HPDE6-E6E7 (cell line): ENCODE measurements at regions not wholly inside any gene's neighbourhood (a gene's known extent, or its start where the extent isn't known, plus 50 kb on each side); places are given as distances from the start of the nearest gene placed in this dataset.
"Not testable (repeated sequence)": the region's sequence is repeated elsewhere in the genome, so short reads cannot be mapped to it uniquely, and the experiment has no call there.

ENCODE experiments used
- DNase-seq: peaks from one replicate; pipeline ENCODE4 v3.0.0; 2011; ENCODE audit warnings: missing footprints; ENCODE audit errors: extremely low spot score

- DNase-seq, result not testable (repeated sequence)
Measured at GRCh38 chrX:9377216-9377615, 87.6 kb upstream of the TBL1X start.

- DNase-seq, result peak; percentile 12
Measured at GRCh38 chrX:9378980-9379696, 85.7 kb upstream of the TBL1X start.

DNA sequence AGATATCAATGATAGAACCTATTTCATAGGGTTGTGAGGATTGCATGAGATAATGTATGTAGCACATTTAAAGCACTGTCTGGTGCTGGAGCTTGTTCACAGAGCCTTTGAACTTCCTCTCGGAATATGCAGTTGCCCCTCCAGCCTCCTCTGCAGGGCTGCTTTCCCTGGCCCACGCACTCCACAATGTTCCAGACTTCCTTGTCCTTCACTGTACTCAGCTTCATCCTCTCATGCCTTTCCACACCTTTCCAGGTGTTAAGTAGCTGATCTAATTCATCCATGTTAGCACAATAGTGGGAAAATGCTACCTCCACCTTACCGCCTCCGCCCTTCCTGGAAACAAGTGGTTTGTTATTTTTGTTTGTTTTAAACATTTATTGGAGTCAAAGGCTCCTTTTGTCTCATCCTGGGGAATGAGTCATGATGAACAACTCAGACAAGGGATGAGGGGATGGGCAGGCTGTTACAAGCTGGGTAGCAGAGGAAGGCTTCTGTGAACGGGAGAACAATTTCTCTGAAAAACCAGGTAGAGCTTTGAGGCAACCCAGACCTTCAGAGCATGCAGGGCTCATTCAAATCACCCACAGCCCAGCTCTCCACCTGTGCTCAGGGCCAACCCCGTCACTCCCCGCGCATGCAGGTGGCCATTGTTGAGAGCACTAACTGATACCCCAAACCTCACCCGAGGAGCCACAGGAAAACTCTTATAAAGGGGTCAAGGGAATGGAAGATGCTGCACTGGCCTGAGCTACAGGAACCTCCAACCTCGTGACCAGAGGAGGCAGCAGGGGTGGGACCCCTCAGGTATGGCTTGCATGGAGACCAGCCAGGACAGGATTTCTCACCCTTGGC lies 84.9 kb upstream of the TBL1X start:
- peak; percentile 79 for DNase-seq

DNA sequence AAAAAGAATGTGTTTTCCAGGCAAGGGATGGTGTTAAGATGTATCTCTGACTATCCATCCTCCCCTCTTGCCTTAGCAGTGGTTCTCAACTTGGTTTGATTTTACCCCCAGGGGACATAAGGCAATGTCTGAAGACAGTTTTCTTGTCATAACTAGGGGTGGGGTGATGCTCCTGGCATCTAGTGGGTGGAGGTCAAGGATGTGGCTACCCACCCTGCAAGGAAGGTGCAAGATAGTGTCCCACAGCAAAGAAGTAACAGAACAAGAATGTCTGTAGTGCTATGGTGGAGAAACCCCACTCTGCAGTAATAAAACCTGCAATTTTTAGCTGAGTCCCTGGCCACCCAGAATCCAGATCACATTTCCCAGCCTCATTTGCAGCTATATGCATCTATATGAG lies 81.2 kb upstream of the TBL1X start:
- DNase-seq, result no peak

GRCh38 chrX:9388450-9388849 lies 76.4 kb upstream of the TBL1X start:
- no peak for DNase-seq

DNA sequence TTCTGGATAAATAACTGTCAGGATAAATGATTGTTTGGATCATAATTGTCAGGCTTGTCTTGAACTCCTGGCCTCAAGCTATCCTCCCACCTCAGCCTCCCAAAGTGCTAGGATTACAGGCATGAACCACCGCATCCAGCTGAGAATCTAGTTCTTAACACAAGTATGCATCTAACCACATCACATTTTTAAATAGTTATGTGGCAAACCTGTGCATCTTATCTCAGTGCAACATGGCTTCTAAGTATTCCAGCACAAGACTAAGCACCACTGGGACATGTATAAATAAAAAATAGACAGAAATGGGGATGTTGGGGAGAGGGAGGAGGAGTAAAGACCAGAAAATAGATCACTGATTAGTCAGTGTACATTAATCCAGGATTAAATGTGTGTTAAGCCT lies 74.7 kb upstream of the TBL1X start:
- no peak for DNase-seq

GRCh38 chrX:9390693-9391368 lies 74.0 kb upstream of the TBL1X start:
- DNase-seq, result no peak

DNA sequence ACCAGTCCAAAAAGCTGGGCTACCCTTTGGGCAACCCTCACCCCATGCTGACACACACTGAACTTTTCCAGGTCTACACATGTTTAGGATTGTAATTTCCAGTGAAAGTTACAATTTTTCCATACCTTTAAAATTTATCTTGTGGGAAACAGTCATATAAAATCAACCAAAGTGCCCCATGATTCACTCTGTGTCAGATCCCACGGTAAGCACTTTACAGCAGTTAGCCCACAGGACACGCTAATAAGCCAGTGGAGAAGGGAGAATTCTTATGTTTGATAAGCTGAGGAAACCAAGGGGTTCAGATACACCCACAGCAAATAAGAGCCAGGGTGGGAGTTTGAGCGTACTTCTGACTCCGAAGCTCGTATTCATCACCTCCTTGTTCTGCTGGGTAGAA lies 72.4 kb upstream of the TBL1X start:
- DNase-seq, result no peak

- DNase-seq, result no peak
Measured at GRCh38 chrX:9393571-9393970, 71.3 kb upstream of the TBL1X start.

- DNase-seq, result no peak
Measured at GRCh38 chrX:9394212-9394611, 70.6 kb upstream of the TBL1X start.

GRCh38 chrX:9396930-9397329 lies 67.9 kb upstream of the TBL1X start:
- DNase-seq, result no peak

- no peak for DNase-seq
Measured at GRCh38 chrX:9401051-9401450, 63.8 kb upstream of the TBL1X start.

DNA sequence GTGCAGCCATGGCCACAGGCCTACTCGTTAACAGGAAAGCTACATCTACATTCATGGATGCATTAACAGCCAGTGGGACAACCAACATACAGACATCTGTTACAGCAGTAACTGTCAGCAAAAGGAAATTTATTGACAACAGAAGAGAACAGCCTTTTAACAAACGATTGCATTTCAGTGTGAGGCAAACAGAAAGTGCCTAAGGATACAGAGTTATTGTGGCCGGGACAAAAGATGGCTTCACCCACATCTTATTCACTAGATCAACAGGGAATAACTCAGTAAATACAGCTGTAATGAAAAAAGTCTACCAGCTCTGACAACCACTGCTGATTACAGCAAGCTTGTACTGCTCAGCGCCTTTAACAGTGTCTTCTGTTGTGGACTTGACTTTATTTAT lies 61.5 kb upstream of the TBL1X start:
- DNase-seq, result no peak

DNA sequence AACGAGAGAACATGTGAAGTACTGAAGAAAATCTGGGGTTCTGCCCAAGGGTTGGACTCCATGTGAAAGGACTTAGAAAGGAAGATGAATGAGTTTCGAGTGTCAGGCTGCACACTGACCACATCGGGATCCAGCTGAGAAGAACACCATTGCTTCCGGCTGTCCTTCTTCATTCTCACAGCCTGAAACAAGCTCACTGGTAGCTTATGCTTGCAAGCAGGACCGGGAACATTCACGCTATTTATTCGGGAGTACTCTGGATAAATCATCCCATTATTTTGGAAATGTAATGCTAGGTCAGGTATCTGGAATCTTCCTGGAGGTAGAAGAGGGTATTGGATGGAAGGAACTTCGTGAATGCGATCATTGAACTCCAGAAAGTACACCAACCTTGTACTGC lies 59.2 kb upstream of the TBL1X start:
- not testable (repeated sequence) for DNase-seq

DNA sequence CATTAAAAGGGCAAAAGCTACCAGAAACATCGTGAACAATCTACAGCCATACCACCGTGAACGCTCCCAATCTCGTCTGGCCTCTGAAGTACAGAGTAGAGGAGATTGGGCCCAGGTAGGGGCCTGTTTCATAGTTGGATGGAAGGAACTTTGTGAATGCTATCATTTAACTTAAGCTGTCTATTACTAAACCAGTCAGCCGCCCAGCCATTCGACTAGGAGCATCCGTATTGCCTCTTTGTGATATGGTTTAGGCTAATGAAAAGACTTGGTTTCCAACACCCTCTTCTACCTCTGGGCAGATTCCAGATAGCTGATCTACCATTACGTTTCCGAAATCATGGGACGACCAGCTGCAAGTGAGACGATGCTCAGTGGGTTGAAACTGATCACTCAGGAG lies 54.0 kb upstream of the TBL1X start:
- DNase-seq, result not testable (repeated sequence)

DNA sequence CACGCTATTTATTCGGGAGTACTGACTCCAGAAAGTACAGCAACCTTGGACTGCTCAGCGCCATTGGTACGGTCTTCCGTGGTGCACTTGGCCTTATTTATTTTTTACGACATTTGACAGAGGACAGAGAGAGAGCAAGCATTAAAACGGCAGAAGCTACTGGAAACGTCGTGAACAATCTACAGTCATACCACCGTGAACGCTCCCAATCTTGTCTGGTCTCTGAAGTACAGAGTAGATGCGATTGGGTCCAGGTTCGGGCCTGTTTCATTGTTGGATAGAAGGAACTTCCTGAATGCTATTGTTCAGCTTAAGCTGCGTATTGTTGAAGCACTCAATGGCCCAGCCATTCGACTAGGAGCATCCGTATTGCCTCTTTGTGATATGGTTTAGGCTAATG lies 53.2 kb upstream of the TBL1X start:
- not testable (repeated sequence) for DNase-seq

- no peak for DNase-seq
Measured at GRCh38 chrX:9414416-9414815, 50.4 kb upstream of the TBL1X start.
